Keratinocyte (primary cell): ENCODE measurements at regions not wholly inside any gene's neighbourhood (a gene's known extent, or its start where the extent isn't known, plus 50 kb on each side); places are given as distances from the start of the nearest gene placed in this dataset.

Experiments used
- DNase-seq: peaks from one replicate; pipeline ENCODE4 v3.0.0-alpha.2; 2011; ENCODE audit warnings: low read depth, missing footprints, low spot score
- FAIRE-seq: peaks from 2 replicates; lab custom pipeline; 2011; peaks lifted over from hg19 to GRCh38; lab: Jason Lieb, UNC
- H2AFZ ChIP-seq: 2 replicates; pipeline ENCODE4 v1.6.0; 2012; ENCODE audit warnings: low read length, control low read depth, inconsistent platforms; ENCODE audit not compliant: control insufficient read depth
- H3K27ac ChIP-seq: 2 replicates; pipeline ENCODE4 v1.5.1; 2011; ENCODE audit warnings: low read length; ENCODE audit not compliant: control insufficient read depth, insufficient read depth
- H3K27me3 ChIP-seq: 3 replicates; pipeline ENCODE4 v1.6.0; 2011; ENCODE audit warnings: low read length; ENCODE audit not compliant: control insufficient read depth, insufficient read depth; ENCODE audit errors: extremely low read depth
- H3K36me3 ChIP-seq, 2 experiments: 2 replicates in 1 of 2; 3 replicates in 1 of 2; pipeline ENCODE4 v1.5.1; 2011; ENCODE audit warnings: low read length in 2 of 2, mild to moderate bottlenecking in 1 of 2; ENCODE audit not compliant: control insufficient read depth in 2 of 2, insufficient read depth in 2 of 2; ENCODE audit errors: extremely low read depth in 1 of 2
- H3K4me1 ChIP-seq: 3 replicates; pipeline ENCODE4 v1.5.1; 2011; ENCODE audit warnings: low read length; ENCODE audit not compliant: control insufficient read depth, insufficient read depth; ENCODE audit errors: extremely low read depth
- H3K4me2 ChIP-seq: 3 replicates; pipeline ENCODE4 v1.6.0; 2011; ENCODE audit warnings: low read depth, low read length; ENCODE audit not compliant: control insufficient read depth, insufficient read depth; ENCODE audit errors: extremely low read depth
- H3K4me3 ChIP-seq, 3 experiments: fragments of 200-600 bp in 1 of 3; sonication (generic) in 1 of 3; 2 replicates in 2 of 3; 3 replicates in 1 of 3; pipeline ENCODE4 v1.5.1; 2011 to 2016; ENCODE audit warnings: low read length in 3 of 3, mild to moderate bottlenecking in 3 of 3, control low read depth in 2 of 3, inconsistent platforms in 1 of 3, low read depth in 1 of 3, mixed read lengths in 1 of 3, mixed run types in 1 of 3, moderate library complexity in 1 of 3; ENCODE audit not compliant: control insufficient read depth in 2 of 3, insufficient read depth in 2 of 3; ENCODE audit errors: extremely low read depth in 1 of 3
- H3K79me2 ChIP-seq: 2 replicates; pipeline ENCODE4 v1.6.0; 2012; ENCODE audit warnings: low read length; ENCODE audit not compliant: control insufficient read depth, insufficient read depth
- H3K9ac ChIP-seq: 3 replicates; pipeline ENCODE4 v1.6.0; 2011; ENCODE audit warnings: low read length; ENCODE audit not compliant: control insufficient read depth, insufficient read depth; ENCODE audit errors: extremely low read depth
- H3K9me1 ChIP-seq: 3 replicates; pipeline ENCODE4 v1.6.0; 2011; ENCODE audit warnings: low read length; ENCODE audit not compliant: control insufficient read depth, insufficient read depth; ENCODE audit errors: extremely low read depth
- H3K9me3 ChIP-seq: 2 replicates; pipeline ENCODE4 v1.5.1; 2012; ENCODE audit warnings: low read depth, low read length; ENCODE audit not compliant: control insufficient read depth
- H4K20me1 ChIP-seq: 3 replicates; pipeline ENCODE4 v1.6.0; 2011; ENCODE audit warnings: low read length; ENCODE audit not compliant: control insufficient read depth, insufficient read depth; ENCODE audit errors: extremely low read depth
- CTCF ChIP-seq, 3 experiments: IDR thresholded peaks in 1 of 3; conservative IDR thresholded peaks in 1 of 3; optimal IDR thresholded peaks in 1 of 3; 2 replicates in 2 of 3; 3 replicates in 1 of 3; pipeline versions ENCODE3 to v1.5.1; 2011; ENCODE audit warnings: low read length in 3 of 3, mild to moderate bottlenecking in 3 of 3, moderate library complexity in 2 of 3, control low read depth in 1 of 3, inconsistent platforms in 1 of 3; ENCODE audit not compliant: insufficient read depth in 2 of 3; ENCODE audit errors: extremely low read depth in 1 of 3
- EZH2 ChIP-seq: IDR thresholded peaks from one replicate; pipeline ENCODE4 v1.6.1; 2012; ENCODE audit warnings: inconsistent platforms, mild to moderate bottlenecking, low read length, moderate library complexity
- dilution Hi-C: fragments of 300-500 bp; cut with MboI; formaldehyde crosslinking; loops from one replicate; pipeline ENCODE4 v1.7.0; 2020; ENCODE audit warnings: low sequenced_read_pairs; ENCODE audit not compliant: extremely low pct_ligation_motif_present

- Histone ChIP-seq H3K4me1 (no peaks in the 10 kb centered on the region), H3K4me3 (no peak overlapping the region), H3K9ac (no peak overlapping the region), H3K27me3 (no peaks in the 10 kb centered on the region), H4K20me1 (no peaks in the 10 kb centered on the region), H2AFZ (no peak overlapping the region), H3K4me2 (no peak overlapping the region), H3K9me3 (no peaks in the 10 kb centered on the region), H3K36me3 (no peaks in the 10 kb centered on the region), H3K9me1 (no peaks in the 10 kb centered on the region), H3K27ac (no peak overlapping the region), H3K79me2 (no peaks in the 10 kb centered on the region)
- dilution Hi-C loops = no loop called here
- FAIRE-seq = no peak
- DNase-seq = no peak
- TF ChIP-seq CTCF (optimal IDR thresholded peaks at IDR 0.05 in 1 of 3, IDR thresholded peaks at IDR 0.05 in 1 of 3, conservative IDR thresholded peaks at IDR 0.05 in 1 of 3; ENCODE audit: extremely low read depth in 1 of 3, insufficient read depth in 2 of 3, low read length in 3 of 3) (no peak), EZH2 (no peak)
Measured at GRCh38 chr5:44614845-44615244, 193.9 kb upstream of the MRPS30 start.

- DNase-seq (no peak), FAIRE-seq (no peak)
- Histone ChIP-seq H3K9ac (no peak overlapping the region), H3K27ac (no peak overlapping the region), H3K9me1 (no peaks in the 10 kb centered on the region), H3K79me2 (no peaks in the 10 kb centered on the region), H3K27me3 (no peaks in the 10 kb centered on the region), H2AFZ (no peak overlapping the region), H3K9me3 (no peaks in the 10 kb centered on the region), H3K4me1 (no peaks in the 10 kb centered on the region), H3K4me2 (no peak overlapping the region), H3K4me3 (no peak overlapping the region), H4K20me1 (no peaks in the 10 kb centered on the region), H3K36me3 (no peaks in the 10 kb centered on the region)
- TF ChIP-seq EZH2 (no peak), CTCF (optimal IDR thresholded peaks at IDR 0.05 in 1 of 3, IDR thresholded peaks at IDR 0.05 in 1 of 3, conservative IDR thresholded peaks at IDR 0.05 in 1 of 3; ENCODE audit: extremely low read depth in 1 of 3, insufficient read depth in 2 of 3, low read length in 3 of 3) (no peak)
- dilution Hi-C loops = no loop called here
Measured at GRCh38 chr5:44613936-44614335, 194.8 kb upstream of the MRPS30 start.
